ENCODE measurements at regions not wholly inside any gene's neighbourhood (a gene's known extent, or its start where the extent isn't known, plus 50 kb on each side); places are given as distances from the start of the nearest gene placed in this dataset.

- TF ChIP-seq JUN (IDR thresholded peaks at IDR 0.05; ENCODE audit: borderline replicate concordance, insufficient read depth, insufficient read length, low read depth), result no peak
- TF ChIP-seq CTCF (IDR thresholded peaks at IDR 0.05; ENCODE audit: extremely low read depth in 1 of 2, insufficient read depth in 1 of 2, low read depth in 1 of 2, low read length in 2 of 2), result no peak
- no peak for TF ChIP-seq POLR2AphosphoS5 (IDR thresholded peaks at IDR 0.05; ENCODE audit: insufficient read depth, low read depth, low read length)
- no peak for TF ChIP-seq POLR2A (IDR thresholded peaks at IDR 0.05; ENCODE audit: low read depth, low read length)
Observed at GRCh38 chr2:214629875-214630274, 179.6 kb downstream of the BARD1 start.

Data from endothelial cell of umbilical vein (primary cell).